NT2/D1 (cell line): ENCODE measurements at regions not wholly inside any gene's neighbourhood (a gene's known extent, or its start where the extent isn't known, plus 50 kb on each side); places are given as distances from the start of the nearest gene placed in this dataset.

Experiments used
- SUZ12 ChIP-seq: IDR thresholded peaks from 2 replicates; pipeline ENCODE4 v1.6.1; 2011; ENCODE audit not compliant: insufficient read length, insufficient read depth; ENCODE audit errors: extremely low read depth
- YY1 ChIP-seq: IDR thresholded peaks from 2 replicates; pipeline ENCODE4 v1.6.1; 2011; ENCODE audit not compliant: insufficient read length, insufficient read depth

GRCh38 chr2:34372967-34373366, 773.9 kb upstream of the FAM98A start:
- no peak for TF ChIP-seq YY1
- TF ChIP-seq SUZ12: no peak
